GM18873 (cell line): ENCODE measurements at regions not wholly inside any gene's neighbourhood (a gene's known extent, or its start where the extent isn't known, plus 50 kb on each side); places are given as distances from the start of the nearest gene placed in this dataset.
"Not testable (repeated sequence)": the region's sequence is repeated elsewhere in the genome, so short reads cannot be mapped to it uniquely, and the experiment has no call there.

Source experiments
- ATAC-seq: cut with Tn5 transposase; IDR thresholded peaks from one replicate; pipeline ENCODE4 v1.9.1; 2021; ENCODE audit warnings: mild to moderate bottlenecking, moderate library complexity, moderate number of reproducible peaks; ENCODE audit not compliant: unreplicated experiment, low FRiP score

DNA sequence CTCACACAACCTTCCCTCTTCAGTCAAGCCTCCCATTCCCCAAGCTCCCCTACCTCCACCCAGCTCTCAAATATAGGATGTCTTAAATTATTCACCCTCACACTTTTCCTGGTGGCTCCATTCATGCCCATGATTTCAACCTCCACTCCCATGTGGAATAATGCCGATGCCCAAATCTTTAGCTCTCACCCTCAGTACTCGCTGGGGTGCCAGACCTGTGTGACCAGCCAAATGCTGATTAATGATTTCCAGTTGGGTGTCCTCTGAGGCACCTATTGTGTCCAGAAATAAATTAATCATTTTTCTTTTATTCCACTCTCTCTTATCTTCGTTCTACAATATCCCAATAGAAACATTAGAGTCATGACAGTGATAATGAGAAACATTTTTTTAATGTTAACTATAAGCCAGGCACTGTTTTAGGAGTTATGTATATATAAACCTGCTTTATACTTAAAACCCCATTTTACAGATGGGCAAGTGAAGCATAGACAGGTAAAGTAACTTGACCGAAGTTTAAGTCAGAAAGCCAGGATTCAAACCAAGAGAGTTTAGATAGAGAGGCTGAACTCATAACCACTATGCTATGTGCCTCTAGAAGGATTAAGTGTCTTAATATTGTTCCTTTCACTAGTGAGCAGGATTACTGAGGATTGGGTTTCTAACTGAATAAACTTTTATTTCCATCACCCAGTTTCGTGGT is 209.7 kb downstream of the DUSP10 start:
- ATAC-seq, result no peak

GRCh38 chr1:221541296-221541695 is 200.6 kb downstream of the DUSP10 start:
- no peak for ATAC-seq

- no peak for ATAC-seq
These were observed 198.3 kb downstream of the DUSP10 start for GRCh38 chr1:221543529-221544120.

DNA sequence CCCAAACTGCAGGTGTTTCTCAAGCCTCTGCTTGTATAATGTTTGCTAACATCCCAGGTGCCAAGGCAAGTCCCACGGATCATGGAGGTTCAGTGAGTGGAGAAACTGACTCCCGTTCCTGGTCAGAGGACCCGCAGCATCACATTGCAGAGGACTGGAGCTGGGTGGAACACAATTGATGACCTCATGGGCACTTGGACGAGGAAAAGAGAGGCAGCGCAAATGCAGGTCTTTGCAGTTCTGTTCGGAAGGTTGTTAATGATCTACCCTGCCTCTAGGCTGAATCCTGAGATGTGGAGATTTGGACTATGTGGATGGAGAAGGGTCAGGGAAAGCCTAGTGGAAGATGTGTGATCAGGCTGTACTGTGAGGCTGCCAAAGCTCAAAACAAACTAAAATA is 192.9 kb downstream of the DUSP10 start:
- ATAC-seq, result no peak

GRCh38 chr1:221549815-221550214 is 192.1 kb downstream of the DUSP10 start:
- no peak for ATAC-seq

GRCh38 chr1:221552792-221553191 is 189.1 kb downstream of the DUSP10 start:
- ATAC-seq, result not testable (repeated sequence)

DNA sequence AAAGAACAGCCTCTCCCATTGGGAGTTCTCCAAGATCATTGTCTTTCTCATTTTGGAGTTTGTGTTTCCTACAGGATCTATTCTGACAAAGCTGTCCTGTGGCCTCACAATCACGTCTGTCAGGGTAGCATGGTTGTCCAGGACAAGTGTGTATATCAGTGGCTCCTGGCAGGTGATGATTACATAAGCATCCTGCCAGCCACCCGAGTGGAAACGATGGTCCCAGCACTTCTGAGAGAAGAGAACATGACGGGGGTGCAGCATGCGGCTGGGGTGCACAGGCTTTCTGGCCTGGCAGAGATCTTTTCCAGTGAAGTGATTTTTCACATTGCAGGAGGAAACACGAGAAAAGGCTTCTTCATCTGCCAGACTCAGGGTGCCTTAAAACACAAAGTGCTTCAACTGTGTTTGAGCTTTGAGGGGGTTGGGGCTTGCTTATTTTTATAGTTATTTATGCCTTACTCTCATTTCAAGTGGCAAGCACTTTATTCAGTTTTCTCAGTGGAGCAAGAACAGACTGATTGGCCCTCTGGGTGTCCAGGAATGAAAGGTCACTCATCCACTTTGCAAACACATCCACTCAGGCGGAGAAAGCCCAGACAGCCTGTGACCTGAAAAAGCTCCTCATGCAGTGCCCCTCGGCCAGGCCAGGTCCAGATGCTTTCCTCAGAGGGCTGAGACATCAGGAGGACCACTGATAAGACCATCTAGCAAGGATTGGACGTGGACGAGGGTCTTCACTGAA is 186.0 kb downstream of the DUSP10 start:
- no peak for ATAC-seq

DNA sequence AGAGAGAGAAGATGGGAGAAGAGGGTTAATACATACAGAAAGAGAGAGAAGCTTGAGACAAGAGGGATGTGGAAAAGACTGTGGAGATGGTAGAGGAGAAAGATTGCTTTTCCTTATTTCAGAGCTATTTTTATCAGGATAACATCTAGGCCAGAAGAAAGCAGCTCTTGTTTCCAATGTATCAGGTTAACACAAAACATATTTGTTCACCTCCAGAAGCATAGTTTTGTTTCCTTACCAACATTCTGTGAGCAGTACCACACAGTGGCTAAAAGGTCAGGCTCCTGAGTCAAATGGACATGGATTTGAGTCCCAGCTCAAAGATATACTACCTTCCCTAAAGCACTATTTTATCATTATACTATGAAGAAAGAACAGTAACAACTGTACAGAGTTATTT is 185.5 kb downstream of the DUSP10 start:
- ATAC-seq, result no peak

DNA sequence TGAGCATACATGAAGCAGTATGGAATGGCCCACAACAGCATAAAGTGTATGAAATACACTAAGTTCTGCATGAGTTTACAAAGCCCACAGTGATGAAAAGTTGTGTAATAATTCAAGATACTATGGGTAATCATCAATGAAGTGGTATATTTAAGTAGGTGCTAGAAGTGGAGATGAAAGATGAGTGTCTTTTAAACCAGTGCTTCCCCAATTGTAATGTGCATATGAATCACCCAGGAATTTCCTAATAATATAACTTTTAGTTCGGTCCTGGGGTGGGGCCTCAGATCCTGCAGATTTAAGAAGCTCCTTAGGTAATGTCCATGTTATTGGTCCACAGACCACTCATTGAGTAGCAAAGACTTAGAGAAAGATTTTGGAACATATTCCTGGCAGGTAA is 184.9 kb downstream of the DUSP10 start:
- no peak for ATAC-seq

DNA sequence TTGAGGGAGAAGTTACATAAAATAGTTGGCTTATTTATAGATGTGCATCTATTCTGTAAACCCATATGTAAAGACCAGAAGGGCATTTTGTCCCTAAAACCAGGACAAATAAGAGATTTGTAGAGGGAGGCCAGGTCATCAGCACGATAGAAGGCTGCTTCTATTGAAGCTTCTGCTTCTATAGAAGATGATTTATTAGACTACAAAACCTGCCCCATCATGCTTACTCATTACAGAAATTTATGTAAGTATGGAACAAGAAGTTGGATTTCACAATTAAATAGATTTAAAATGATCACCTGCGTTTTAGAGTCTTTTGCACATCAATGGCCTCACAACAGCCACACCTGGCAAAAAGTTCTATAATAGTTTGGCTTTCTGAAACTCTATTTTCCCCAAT is 183.5 kb downstream of the DUSP10 start:
- no peak for ATAC-seq

DNA sequence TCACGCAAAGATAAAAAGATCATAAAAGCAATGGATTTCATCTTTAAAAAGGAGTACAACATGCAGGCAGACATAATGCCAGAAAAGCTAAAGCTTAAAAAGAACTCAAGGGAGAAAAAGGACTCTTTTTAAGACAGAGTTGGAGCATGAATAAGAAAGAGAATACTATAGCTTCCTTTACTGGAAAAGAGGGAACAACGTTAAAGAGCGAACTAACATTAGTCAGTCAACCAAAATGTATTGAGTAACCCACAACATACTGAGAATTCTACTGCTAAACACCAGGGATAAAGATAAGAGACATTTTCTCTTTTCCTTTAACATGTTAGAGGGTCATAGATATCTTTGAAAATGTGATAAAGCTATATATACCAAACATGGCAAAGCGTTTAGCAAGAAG is 182.0 kb downstream of the DUSP10 start:
- ATAC-seq, result no peak

- ATAC-seq, result no peak
These were observed 179.1 kb downstream of the DUSP10 start for GRCh38 chr1:221562542-221563475.

- ATAC-seq, result no peak
These were observed 178.4 kb downstream of the DUSP10 start for GRCh38 chr1:221563476-221563921.

DNA sequence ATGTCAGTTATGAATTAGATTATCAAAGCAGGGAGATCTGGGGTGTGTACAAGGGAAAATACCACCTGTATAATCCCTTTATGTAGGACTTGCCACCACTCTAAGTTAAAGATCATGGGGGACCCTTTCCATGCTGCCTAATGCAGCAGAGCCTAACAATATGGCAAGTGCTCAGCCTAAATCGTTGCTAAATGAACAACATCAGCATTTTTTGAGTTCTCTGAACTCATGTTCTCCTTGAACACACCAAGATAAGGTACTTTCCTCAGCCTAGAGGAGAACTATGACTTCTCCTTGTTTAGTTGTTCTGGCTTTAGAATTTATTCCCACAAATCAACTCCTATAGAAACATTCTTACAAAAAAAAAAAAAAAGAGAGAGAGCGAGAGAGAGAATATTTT is 177.0 kb downstream of the DUSP10 start:
- no peak for ATAC-seq

- ATAC-seq, result no peak
These were observed 176.2 kb downstream of the DUSP10 start for GRCh38 chr1:221565711-221566110.

DNA sequence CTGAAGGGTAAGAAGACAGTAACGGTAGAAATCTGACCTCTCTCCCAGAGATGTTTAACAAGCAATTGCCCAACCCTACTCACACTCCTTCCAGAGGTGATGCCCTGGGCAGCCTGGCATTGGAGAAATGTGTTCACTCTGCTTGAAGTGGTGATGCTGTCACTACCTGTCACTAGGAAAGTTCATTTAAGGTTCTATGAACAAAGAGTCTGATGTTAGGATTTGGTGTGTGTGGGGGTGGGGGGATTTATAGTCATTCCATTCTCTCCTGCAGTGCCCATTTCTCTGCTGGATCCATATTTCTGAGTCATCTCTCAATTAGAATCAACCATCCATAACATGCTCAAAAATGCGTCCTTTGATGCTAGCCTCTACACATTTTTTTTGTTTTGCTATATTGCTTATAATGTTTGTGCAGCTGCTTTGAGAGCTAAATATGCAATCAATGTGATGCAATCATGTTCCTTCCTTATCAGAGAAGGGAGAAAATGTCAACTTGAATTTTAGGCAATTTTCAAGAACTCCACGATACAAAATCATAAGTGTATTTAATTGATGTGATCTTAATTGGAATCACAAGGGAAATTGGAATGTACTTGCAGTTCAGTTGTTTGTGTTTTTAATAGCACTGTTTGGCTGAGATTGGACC is 173.9 kb downstream of the DUSP10 start:
- ATAC-seq, result no peak

DNA sequence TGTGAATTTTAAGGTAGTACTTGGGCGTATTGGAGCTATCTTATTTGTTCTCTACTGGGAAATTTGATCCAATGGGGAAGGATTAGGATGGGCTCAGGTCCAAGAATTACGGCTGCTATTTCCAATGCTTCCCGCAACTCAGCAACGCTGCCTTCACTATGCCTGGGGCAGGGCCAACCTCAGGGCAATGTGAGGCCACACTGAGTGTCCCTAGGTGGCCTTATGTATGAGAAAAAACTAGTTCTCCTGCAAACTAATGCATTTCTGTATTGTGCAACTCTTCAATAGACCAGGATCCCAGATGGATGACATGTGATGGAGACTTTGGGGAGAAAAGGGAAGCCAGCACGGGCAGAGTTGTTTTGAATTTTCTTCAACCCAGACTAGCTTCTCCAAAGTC is 168.1 kb downstream of the DUSP10 start:
- no peak for ATAC-seq

DNA sequence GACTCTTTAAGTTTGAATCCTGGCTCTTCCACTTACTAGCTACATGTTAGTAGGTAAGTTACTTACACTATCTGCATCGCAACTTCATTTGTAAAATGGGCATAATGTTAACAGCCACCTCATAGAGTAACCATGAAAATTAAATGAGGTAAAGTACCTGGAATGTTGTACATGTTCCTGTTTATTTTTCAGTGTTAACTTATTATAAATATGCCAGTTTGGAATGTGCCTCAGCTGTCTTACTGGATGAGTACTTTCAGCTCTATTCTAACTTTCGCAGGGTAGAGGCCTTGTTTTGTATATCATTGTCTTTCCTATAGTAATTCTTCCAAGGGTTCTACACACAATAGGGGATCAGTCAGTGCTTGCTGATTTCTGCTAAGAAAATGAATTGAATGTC is 167.4 kb downstream of the DUSP10 start:
- no peak for ATAC-seq

GRCh38 chr1:221575605-221576004 is 166.3 kb downstream of the DUSP10 start:
- ATAC-seq, result no peak

GRCh38 chr1:221576268-221576667 is 165.6 kb downstream of the DUSP10 start:
- ATAC-seq, result no peak
